ENCODE measurements at regions not wholly inside any gene's neighbourhood (a gene's known extent, or its start where the extent isn't known, plus 50 kb on each side); places are given as distances from the start of the nearest gene placed in this dataset.

DNA sequence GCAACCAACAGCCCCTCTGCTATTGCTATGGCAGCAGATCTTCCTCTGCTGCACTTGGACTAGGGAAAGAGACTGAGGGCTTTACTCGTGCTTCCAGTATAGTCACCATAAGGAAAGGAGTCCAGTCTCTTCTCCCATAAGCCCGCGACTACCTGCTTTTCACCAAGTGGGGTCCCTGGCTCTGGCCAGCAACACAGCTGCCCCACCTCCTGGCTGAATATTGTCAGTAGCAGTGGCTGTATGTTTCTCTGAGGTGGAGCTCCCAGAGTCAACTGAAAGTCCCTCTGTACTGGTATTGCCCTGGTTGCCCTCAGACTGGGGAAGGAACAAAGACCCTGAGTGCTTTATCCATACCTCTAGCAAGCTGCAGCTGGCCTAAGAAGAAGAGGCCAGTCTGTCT lies 719.6 kb downstream of the SQOR start:
- H3K27ac ChIP-seq = no peak overlapping the region
- no peak overlapping the region for H3K4me3 ChIP-seq (replicated peaks in 1 of 3)
- TF ChIP-seq POLR2A (IDR thresholded peaks at IDR 0.05) (no peak), CTCF (IDR thresholded peaks at IDR 0.05) (no peak)
- H3K36me3 ChIP-seq = no peaks in the 10 kb centered on the region
- 95 to 100% methylated on average over 2 to 3 of the region's 3 CpGs for WGBS, 2 donors
- intact Hi-C loops (cut with DNase I) = no loop called here
- no peaks in the 10 kb centered on the region for H3K9me3 ChIP-seq
- no peak for DNase-seq
- no peaks in the 10 kb centered on the region for H3K27me3 ChIP-seq
- H3K4me1 ChIP-seq = no peaks in the 10 kb centered on the region

DNA sequence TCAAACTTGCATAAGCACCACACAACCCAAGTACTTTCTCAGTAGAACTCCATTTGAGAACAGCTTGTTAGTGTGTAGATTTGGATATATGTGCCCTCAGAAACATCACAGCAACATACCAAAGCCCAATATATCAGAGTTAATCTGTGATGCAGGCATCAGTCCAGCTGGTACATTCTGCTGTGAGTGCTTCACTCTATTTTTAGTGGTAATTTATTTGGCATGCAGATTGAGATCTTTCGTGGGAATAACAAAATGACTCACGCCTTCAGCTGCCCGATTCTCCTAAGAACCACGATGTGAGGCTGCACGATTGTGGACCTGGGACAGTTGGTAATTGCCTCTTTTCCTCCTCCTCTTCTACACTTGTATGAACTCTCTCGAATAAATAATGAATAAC lies 730.7 kb downstream of the SQOR start:
- Histone ChIP-seq H3K4me3 (replicated peaks in 1 of 3) (no peak overlapping the region), H3K4me1 (no peaks in the 10 kb centered on the region), H3K27me3 (no peaks in the 10 kb centered on the region), H3K36me3 (no peaks in the 10 kb centered on the region), H3K9me3 (no peaks in the 10 kb centered on the region), H3K27ac (peak overlapping the region; percentile 4 to 53 (median 27))
- intact Hi-C loops (cut with DNase I) = no loop called here
- WGBS, 2 donors = 76 to 79% methylated on average over 6 of the region's 6 CpGs
- DNase-seq = peak; percentile 1
- no peak for TF ChIP-seq POLR2A (IDR thresholded peaks at IDR 0.05)
- TF ChIP-seq CTCF (IDR thresholded peaks at IDR 0.05) = no peak

DNA sequence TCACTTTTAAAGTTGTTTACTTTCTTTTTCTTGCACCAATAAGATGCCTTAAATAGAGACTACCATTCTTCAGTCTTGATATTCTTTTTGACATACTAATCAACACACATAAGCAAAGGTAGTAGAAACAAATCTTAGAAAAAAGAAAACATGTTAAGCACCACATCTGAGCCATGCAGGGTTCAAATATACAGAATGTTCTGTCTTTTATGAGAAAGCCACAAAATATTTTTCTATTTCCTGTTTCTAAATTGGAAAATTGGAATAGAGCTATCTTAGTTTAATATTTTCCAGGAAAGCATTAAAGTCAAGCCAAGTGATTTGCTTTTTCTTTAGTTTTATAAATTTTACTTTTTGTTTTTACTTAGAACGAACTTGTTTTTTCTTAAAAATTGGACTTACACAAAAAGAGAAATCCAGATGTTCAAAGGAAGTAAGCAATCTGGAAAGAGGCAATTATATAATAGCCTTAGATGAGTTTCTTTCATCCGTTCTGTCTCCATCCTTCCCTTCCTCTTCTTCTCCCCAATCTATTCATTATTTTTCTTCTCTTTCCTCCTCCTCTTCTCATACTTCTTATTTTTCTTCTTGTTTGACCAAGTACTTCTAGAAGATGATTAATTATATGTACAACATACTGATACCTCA lies 731.7 kb downstream of the SQOR start:
- no peak for TF ChIP-seq CTCF (IDR thresholded peaks at IDR 0.05)
- no peak for TF ChIP-seq POLR2A (IDR thresholded peaks at IDR 0.05)

GRCh38 chr15:46383978-46384377 lies 749.1 kb downstream of the SQOR start:
- WGBS, 2 donors = 78 to 80% methylated on average over 3 of the region's 3 CpGs
- no peaks in the 10 kb centered on the region for H3K27me3 ChIP-seq

More for the DNA sequence above, 731.7 kb downstream of the SQOR start:
- WGBS, 2 donors = 63 to 64% methylated on average over 2 of the region's 2 CpGs
- no peak for DNase-seq
- Histone ChIP-seq H3K4me3 (replicated peaks in 1 of 3) (no peak overlapping the region), H3K9me3 (no peaks in the 10 kb centered on the region), H3K36me3 (no peaks in the 10 kb centered on the region), H3K27ac (peak overlapping the region in 2 of 3 donors; percentile 49 to 53), H3K27me3 (no peaks in the 10 kb centered on the region), H3K4me1 (no peaks in the 10 kb centered on the region)
- intact Hi-C loops (cut with DNase I) = no loop called here

More at GRCh38 chr15:46383978-46384377, 749.1 kb downstream of the SQOR start:
- TF ChIP-seq POLR2A (IDR thresholded peaks at IDR 0.05) (no peak), CTCF (IDR thresholded peaks at IDR 0.05) (no peak)
- no peak for DNase-seq
- Histone ChIP-seq H3K27ac (no peak overlapping the region), H3K4me3 (replicated peaks in 1 of 3) (no peak overlapping the region), H3K9me3 (no peaks in the 10 kb centered on the region), H3K36me3 (no peaks in the 10 kb centered on the region), H3K4me1 (no peaks in the 10 kb centered on the region)
- intact Hi-C loops (cut with DNase I) = no loop called here

All from thyroid gland (tissue), 4 donors.